GM12878 (cell line): ENCODE measurements at regions not wholly inside any gene's neighbourhood (a gene's known extent, or its start where the extent isn't known, plus 50 kb on each side); places are given as distances from the start of the nearest gene placed in this dataset.

Experiments
- ATAC-seq: fragments of 200-7000 bp; cut with Tn5 transposase; 3 replicates; pipeline ENCODE4 v1.9.1; 2020; ENCODE audit warnings: mild to moderate bottlenecking, moderate library complexity
- BruUV-seq: library from RNA; stranded (reverse); fragments of 400-500 nt; replicated peaks from 2 replicates; lab custom pipeline; 2021; lab: Mats Ljungman, UMichigan
- CTCF ChIA-PET: fragments of 300-600 bp; sonication (Branson Sonifier 250); formaldehyde crosslinking; extraction: SDS; loops from one replicate; lab custom pipeline; 2021; ENCODE audit warnings: inconsistent platforms; lab: Yijun Ruan, JAX
- POLR2A ChIA-PET: fragments of 350-600 bp; formaldehyde crosslinking; extraction: SDS; loops from one replicate; lab custom pipeline; 2021; ENCODE audit warnings: inconsistent platforms; lab: Charles Lee
- RAD21 ChIA-PET: fragments of 300-600 bp; sonication (Branson Sonifier 250); formaldehyde crosslinking; loops from one replicate; lab custom pipeline; 2023; ENCODE audit warnings: antibody characterized with exemption; ENCODE audit not compliant: unreplicated experiment; lab: Charles Lee
- SMC1A ChIA-PET: fragments of 300-600 bp; sonication (Branson Sonifier 250); formaldehyde crosslinking; loops from one replicate; lab custom pipeline; 2023; ENCODE audit not compliant: unreplicated experiment, uncharacterized antibody; lab: Charles Lee
- DNase-seq: peaks from one replicate; pipeline ENCODE4 v3.0.0-alpha.2; 2011; ENCODE audit warnings: low read depth, low spot score
- FAIRE-seq: peaks from 3 replicates; lab custom pipeline; 2011; peaks lifted over from hg19 to GRCh38; lab: Jason Lieb, UNC
- H2AFZ ChIP-seq: 2 replicates; pipeline ENCODE4 v1.6.0; 2011; ENCODE audit warnings: low read depth, low read length, control low read depth; ENCODE audit not compliant: control insufficient read depth
- H3K27ac ChIP-seq: 2 replicates; pipeline ENCODE4 v1.5.1; 2011; ENCODE audit warnings: control low read depth; ENCODE audit not compliant: control insufficient read depth, insufficient read depth
- H3K27me3 ChIP-seq, 2 experiments: replicated peaks in 1 of 2; 2 replicates each; pipeline versions ENCODE4 v1.6.0 to v1.6.1; 2011; ENCODE audit warnings: low read length in 1 of 2; ENCODE audit not compliant: control insufficient read depth in 2 of 2, insufficient read depth in 2 of 2
- H3K36me3 ChIP-seq, 2 experiments: 2 replicates each; pipeline ENCODE4 v1.5.1; 2011; ENCODE audit warnings: low read length in 1 of 2; ENCODE audit not compliant: control insufficient read depth in 2 of 2, insufficient read depth in 2 of 2
- H3K4me1 ChIP-seq: 2 replicates; pipeline ENCODE4 v1.6.1; 2011; ENCODE audit warnings: mild to moderate bottlenecking, low read length, moderate library complexity, mixed read lengths; ENCODE audit not compliant: control insufficient read depth, insufficient read depth
- H3K4me2 ChIP-seq: 2 replicates; pipeline ENCODE4 v1.6.0; 2011; ENCODE audit warnings: control low read depth; ENCODE audit not compliant: control insufficient read depth, insufficient read depth
- H3K4me3 ChIP-seq: fragments of 200-600 bp; sonication (generic); 2 replicates; pipeline ENCODE4 v1.5.1; 2016
- H3K79me2 ChIP-seq: 2 replicates; pipeline ENCODE4 v1.6.0; 2011; ENCODE audit warnings: low read length; ENCODE audit not compliant: control insufficient read depth, insufficient read depth
- H3K9ac ChIP-seq: 2 replicates; pipeline ENCODE4 v1.8.0; 2011; ENCODE audit warnings: low read length, control low read depth, mixed read lengths; ENCODE audit not compliant: control insufficient read depth, insufficient read depth
- H3K9me3 ChIP-seq: replicated peaks from 3 replicates; pipeline ENCODE4 v1.5.1; 2011; ENCODE audit warnings: mild to moderate bottlenecking, low read length; ENCODE audit not compliant: control insufficient read depth, insufficient read depth
- H4K20me1 ChIP-seq: 2 replicates; pipeline ENCODE4 v1.6.0; 2011; ENCODE audit not compliant: control insufficient read depth, insufficient read depth
- IRF3 ChIP-seq: fragments of 450-650 bp; IDR thresholded peaks from 2 replicates; pipeline ENCODE4 v1.6.1; 2014; ENCODE audit warnings: mild to moderate bottlenecking
- JUNB ChIP-seq: IDR thresholded peaks from 2 replicates; pipeline ENCODE4 v1.6.1; 2016; ENCODE audit warnings: antibody characterized with exemption, mild to moderate bottlenecking
- MTA3 ChIP-seq: IDR thresholded peaks from 2 replicates; pipeline ENCODE4 v1.6.1; 2012; ENCODE audit warnings: low read length, inconsistent platforms, borderline replicate concordance
- MYB ChIP-seq: fragments of 150-350 bp; IDR thresholded peaks from 2 replicates; pipeline ENCODE4 v1.6.1; 2014; ENCODE audit warnings: mild to moderate bottlenecking, low read depth, low read length, borderline replicate concordance
- NFXL1 ChIP-seq: fragments of 450-650 bp; IDR thresholded peaks from 2 replicates; pipeline ENCODE4 v1.6.1; 2017; ENCODE audit warnings: antibody characterized with exemption, mild to moderate bottlenecking, borderline replicate concordance
- POLR2A ChIP-seq: IDR thresholded peaks from 2 replicates; pipeline ENCODE4 v1.6.1; 2011; ENCODE audit warnings: low read depth, mild to moderate bottlenecking, low read length
- RBBP5 ChIP-seq: fragments of 200-600 bp; sonication (generic); conservative IDR thresholded peaks from 2 replicates; pipeline ENCODE4 v1.6.1; 2016
- RCOR1 ChIP-seq: conservative IDR thresholded peaks from 2 replicates; pipeline ENCODE4 v1.6.1; 2012; ENCODE audit warnings: low read depth, low read length, improper control_type of control experiment
- ZNF207 ChIP-seq: fragments of 450-650 bp; IDR thresholded peaks from 2 replicates; pipeline ENCODE4 v1.6.1; 2014; ENCODE audit warnings: antibody characterized with exemption, mild to moderate bottlenecking, borderline replicate concordance
- ZNF622 ChIP-seq: fragments of 450-650 bp; IDR thresholded peaks from 2 replicates; pipeline ENCODE4 v1.6.1; 2017; ENCODE audit warnings: mild to moderate bottlenecking, inconsistent platforms
- WGBS: methylation state at CpG from one replicate; pipeline ENCODE4 v1.1.6; 2016; ENCODE audit warnings: low lambda C conversion rate; ENCODE audit not compliant: insufficient replicate concordance, insufficient coverage; ENCODE audit errors: missing lambda C conversion rate; 5-methylcytosine and 5-hydroxymethylcytosine counted together
- in situ Hi-C: fragments of 300-500 bp; cut with MboI; formaldehyde crosslinking; loops from 9 replicates; pipeline ENCODE4 v1.14.3; 2018; ENCODE audit warnings: mixed read lengths
- intact Hi-C: fragments of 100-400 bp; cut with micrococcal nuclease; formaldehyde crosslinking; loops from one replicate; pipeline ENCODE4 v1.14.2; 2022; ENCODE audit not compliant: unreplicated experiment
- TF ChIP-seq, protein P1 (sequence below): fragments of 450-650 bp; IDR thresholded peaks from 2 replicates; pipeline ENCODE4 v1.6.1; 2017; ENCODE audit warnings: mild to moderate bottlenecking, moderate library complexity

- no peak overlapping the region for H3K27ac ChIP-seq
- no peaks in the 10 kb centered on the region for H3K79me2 ChIP-seq
- no peak overlapping the region for H3K9ac ChIP-seq
- no peak for ATAC-seq
- no peaks in the 10 kb centered on the region for H3K36me3 ChIP-seq
- ChIA-PET SMC1A (no interaction called here), CTCF (no interaction called here), RAD21 (no interaction called here), POLR2A (no interaction called here)
- H3K4me2 ChIP-seq, result no peak overlapping the region
- H3K27me3 ChIP-seq, result no peaks in the 10 kb centered on the region
- TF ChIP-seq RBBP5 (no peak), JUNB (no peak), RCOR1 (no peak), MTA3 (no peak), ZNF622 (no peak), NFXL1 (no peak), POLR2A (no peak), ZNF207 (no peak), MYB (no peak), IRF3 (no peak)
- TF ChIP-seq, protein P1, sequence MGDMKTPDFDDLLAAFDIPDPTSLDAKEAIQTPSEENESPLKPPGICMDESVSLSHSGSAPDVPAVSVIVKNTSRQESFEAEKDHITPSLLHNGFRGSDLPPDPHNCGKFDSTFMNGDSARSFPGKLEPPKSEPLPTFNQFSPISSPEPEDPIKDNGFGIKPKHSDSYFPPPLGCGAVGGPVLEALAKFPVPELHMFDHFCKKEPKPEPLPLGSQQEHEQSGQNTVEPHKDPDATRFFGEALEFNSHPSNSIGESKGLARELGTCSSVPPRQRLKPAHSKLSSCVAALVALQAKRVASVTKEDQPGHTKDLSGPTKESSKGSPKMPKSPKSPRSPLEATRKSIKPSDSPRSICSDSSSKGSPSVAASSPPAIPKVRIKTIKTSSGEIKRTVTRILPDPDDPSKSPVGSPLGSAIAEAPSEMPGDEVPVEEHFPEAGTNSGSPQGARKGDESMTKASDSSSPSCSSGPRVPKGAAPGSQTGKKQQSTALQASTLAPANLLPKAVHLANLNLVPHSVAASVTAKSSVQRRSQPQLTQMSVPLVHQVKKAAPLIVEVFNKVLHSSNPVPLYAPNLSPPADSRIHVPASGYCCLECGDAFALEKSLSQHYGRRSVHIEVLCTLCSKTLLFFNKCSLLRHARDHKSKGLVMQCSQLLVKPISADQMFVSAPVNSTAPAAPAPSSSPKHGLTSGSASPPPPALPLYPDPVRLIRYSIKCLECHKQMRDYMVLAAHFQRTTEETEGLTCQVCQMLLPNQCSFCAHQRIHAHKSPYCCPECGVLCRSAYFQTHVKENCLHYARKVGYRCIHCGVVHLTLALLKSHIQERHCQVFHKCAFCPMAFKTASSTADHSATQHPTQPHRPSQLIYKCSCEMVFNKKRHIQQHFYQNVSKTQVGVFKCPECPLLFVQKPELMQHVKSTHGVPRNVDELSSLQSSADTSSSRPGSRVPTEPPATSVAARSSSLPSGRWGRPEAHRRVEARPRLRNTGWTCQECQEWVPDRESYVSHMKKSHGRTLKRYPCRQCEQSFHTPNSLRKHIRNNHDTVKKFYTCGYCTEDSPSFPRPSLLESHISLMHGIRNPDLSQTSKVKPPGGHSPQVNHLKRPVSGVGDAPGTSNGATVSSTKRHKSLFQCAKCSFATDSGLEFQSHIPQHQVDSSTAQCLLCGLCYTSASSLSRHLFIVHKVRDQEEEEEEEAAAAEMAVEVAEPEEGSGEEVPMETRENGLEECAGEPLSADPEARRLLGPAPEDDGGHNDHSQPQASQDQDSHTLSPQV, result no peak
- in situ Hi-C loops, result no loop called here
- no TSS peak for BruUV-seq
- FAIRE-seq, result no peak
- whole genome bisulfite sequencing, result 35% methylated on average over 6 of the region's 6 CpGs
- H3K4me3 ChIP-seq, result no peak overlapping the region
- no peak for DNase-seq
- no peaks in the 10 kb centered on the region for H3K4me1 ChIP-seq
- no peaks in the 10 kb centered on the region for H4K20me1 ChIP-seq
- intact Hi-C loops, result no loop called here
- no peaks in the 10 kb centered on the region; the same call in 1 of the 3 replicates for H3K9me3 ChIP-seq
- H2AFZ ChIP-seq, result no peak overlapping the region
Measured at GRCh38 chr4:117239434-117239833, 154.1 kb upstream of the TRAM1L1 start.
